Liver (tissue), 3 donors: ENCODE measurements at regions not wholly inside any gene's neighbourhood (a gene's known extent, or its start where the extent isn't known, plus 50 kb on each side); places are given as distances from the start of the nearest gene placed in this dataset.

ENCODE experiments used
- FOXA1 ChIP-seq: IDR thresholded peaks from 2 replicates; pipeline ENCODE4 v1.6.1; 2016; ENCODE audit warnings: antibody characterized with exemption
- SP1 ChIP-seq: IDR thresholded peaks from 2 replicates; pipeline ENCODE4 v1.6.1; 2018; ENCODE audit warnings: antibody characterized with exemption, mild to moderate bottlenecking
- ZBTB33 ChIP-seq: IDR thresholded peaks from 2 replicates; pipeline ENCODE4 v1.6.1; 2016; ENCODE audit warnings: antibody characterized with exemption
- TF ChIP-seq, protein P1 (sequence below): fragments of 150-350 bp; IDR thresholded peaks from 2 replicates; pipeline ENCODE4 v1.5.1; 2017; ENCODE audit warnings: improper control_type of control experiment, low read depth, low read length; ENCODE audit not compliant: missing input control
- TF ChIP-seq, protein P2 (sequence below): IDR thresholded peaks from 2 replicates; pipeline ENCODE4 v1.6.1; 2016; ENCODE audit warnings: antibody characterized with exemption, mild to moderate bottlenecking
- TF ChIP-seq, protein P3 (sequence below): IDR thresholded peaks from 2 replicates; pipeline ENCODE4 v1.6.1; 2016; ENCODE audit warnings: antibody characterized with exemption
- donor health status: healthy.
- donor health status: healthy.

DNA sequence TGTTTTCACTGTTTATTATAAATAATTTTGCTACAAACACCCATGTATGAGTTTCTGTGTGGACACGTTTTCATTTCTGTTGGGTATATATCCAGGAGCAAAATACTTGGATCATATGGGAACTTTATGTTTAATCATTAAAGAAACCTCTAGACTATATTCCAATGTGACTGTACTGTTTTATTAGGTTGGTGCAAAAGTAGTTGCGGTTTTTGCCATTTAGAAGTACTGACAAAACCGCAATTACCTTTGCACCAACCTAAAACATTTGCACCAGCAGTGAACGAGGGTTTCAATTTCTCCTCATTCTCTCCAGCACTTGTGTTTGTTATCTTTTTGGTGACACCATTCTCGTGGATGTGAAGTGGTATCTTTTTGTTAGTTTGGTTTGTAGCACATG lies 565.0 kb downstream of the TRIML1 start:
- no peak for TF ChIP-seq SP1
- TF ChIP-seq, protein P1, sequence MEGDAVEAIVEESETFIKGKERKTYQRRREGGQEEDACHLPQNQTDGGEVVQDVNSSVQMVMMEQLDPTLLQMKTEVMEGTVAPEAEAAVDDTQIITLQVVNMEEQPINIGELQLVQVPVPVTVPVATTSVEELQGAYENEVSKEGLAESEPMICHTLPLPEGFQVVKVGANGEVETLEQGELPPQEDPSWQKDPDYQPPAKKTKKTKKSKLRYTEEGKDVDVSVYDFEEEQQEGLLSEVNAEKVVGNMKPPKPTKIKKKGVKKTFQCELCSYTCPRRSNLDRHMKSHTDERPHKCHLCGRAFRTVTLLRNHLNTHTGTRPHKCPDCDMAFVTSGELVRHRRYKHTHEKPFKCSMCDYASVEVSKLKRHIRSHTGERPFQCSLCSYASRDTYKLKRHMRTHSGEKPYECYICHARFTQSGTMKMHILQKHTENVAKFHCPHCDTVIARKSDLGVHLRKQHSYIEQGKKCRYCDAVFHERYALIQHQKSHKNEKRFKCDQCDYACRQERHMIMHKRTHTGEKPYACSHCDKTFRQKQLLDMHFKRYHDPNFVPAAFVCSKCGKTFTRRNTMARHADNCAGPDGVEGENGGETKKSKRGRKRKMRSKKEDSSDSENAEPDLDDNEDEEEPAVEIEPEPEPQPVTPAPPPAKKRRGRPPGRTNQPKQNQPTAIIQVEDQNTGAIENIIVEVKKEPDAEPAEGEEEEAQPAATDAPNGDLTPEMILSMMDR, result no peak
- TF ChIP-seq FOXA1, result no peak
- TF ChIP-seq ZBTB33, result no peak
- TF ChIP-seq, protein P2, sequence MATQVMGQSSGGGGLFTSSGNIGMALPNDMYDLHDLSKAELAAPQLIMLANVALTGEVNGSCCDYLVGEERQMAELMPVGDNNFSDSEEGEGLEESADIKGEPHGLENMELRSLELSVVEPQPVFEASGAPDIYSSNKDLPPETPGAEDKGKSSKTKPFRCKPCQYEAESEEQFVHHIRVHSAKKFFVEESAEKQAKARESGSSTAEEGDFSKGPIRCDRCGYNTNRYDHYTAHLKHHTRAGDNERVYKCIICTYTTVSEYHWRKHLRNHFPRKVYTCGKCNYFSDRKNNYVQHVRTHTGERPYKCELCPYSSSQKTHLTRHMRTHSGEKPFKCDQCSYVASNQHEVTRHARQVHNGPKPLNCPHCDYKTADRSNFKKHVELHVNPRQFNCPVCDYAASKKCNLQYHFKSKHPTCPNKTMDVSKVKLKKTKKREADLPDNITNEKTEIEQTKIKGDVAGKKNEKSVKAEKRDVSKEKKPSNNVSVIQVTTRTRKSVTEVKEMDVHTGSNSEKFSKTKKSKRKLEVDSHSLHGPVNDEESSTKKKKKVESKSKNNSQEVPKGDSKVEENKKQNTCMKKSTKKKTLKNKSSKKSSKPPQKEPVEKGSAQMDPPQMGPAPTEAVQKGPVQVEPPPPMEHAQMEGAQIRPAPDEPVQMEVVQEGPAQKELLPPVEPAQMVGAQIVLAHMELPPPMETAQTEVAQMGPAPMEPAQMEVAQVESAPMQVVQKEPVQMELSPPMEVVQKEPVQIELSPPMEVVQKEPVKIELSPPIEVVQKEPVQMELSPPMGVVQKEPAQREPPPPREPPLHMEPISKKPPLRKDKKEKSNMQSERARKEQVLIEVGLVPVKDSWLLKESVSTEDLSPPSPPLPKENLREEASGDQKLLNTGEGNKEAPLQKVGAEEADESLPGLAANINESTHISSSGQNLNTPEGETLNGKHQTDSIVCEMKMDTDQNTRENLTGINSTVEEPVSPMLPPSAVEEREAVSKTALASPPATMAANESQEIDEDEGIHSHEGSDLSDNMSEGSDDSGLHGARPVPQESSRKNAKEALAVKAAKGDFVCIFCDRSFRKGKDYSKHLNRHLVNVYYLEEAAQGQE, result no peak
- TF ChIP-seq, protein P3, sequence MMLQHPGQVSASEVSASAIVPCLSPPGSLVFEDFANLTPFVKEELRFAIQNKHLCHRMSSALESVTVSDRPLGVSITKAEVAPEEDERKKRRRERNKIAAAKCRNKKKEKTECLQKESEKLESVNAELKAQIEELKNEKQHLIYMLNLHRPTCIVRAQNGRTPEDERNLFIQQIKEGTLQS, result no peak
